ENCODE measurements at regions not wholly inside any gene's neighbourhood (a gene's known extent, or its start where the extent isn't known, plus 50 kb on each side); places are given as distances from the start of the nearest gene placed in this dataset.
"Not testable (repeated sequence)": the region's sequence is repeated elsewhere in the genome, so short reads cannot be mapped to it uniquely, and the experiment has no call there.

DNA sequence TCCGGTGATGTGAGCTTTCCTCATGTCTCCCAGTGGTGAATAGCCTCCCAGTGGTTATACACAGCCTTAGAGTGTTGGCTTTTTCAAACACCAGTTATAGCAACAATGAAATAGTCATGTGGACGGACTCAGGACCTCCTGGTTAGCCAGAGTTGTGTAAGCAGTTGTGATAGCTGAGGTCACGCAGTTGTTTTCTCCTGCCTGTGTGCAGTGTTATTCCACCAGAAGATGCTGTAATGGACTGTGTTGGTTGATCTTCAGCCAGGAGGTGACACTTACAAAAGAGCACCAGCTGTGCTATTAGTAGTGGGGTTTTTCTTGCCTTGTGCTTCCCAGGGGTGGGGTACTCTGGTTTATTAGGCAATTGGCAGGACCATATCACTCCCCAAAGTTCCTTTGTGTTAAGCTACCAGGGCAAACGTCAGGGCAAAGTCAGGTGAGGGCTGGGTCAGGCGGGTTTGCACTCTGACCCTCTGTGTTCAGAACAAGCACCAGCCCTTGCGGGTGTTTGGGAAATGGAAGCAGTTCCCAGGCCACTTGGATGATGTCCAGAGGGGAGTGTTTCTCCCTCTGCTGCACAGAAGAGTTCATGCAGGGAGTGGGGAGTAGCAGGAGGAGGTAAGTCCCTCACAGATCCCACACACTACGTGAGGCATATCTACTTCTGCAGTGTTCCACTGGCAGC is 252.6 kb downstream of the TMEM47 start:
- no peak for DNase-seq (ENCODE audit: low read depth)

DNA sequence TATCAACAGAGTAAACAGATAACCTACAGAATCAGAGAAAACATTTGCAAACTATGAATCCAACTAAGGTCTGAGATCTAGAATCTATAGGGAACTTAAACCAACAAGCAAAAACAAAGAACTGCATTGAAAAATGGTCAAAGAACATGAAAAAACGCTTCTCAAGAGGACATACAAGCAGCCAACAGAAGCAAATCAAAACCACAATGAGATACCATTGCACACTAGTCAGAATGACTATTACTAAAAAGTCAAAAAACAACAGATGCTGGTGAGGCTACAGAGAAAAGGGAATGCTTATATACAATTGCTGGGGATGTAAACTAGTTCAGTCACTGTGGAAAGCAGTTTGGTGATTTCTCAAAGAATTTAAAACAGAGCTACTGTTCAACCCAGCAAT is 255.7 kb downstream of the TMEM47 start:
- DNase-seq (ENCODE audit: low read depth), result no peak

- DNase-seq (ENCODE audit: low read depth), result peak; percentile 36
Observed at GRCh38 chrX:34382416-34382815, 250.3 kb upstream of the FAM47A start.

DNA sequence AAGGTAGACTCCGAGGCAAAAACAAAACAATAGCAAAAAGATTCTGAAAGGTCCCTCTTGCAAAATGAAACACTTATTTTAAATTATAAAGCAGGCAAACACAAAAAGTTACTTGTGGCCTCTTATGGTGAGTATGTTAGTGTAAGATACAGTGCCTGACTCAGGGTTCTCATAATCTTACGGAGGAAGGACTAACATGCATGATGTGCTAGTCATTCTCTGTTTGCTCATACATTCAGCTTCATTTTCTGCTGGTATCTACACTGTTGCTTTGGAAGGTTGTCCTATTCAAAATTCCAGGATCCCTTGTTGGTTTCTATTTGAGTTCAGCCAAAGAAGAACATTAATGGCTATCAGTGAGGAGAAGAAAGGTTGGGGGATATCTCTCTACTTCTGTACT is 249.1 kb upstream of the FAM47A start:
- no peak for DNase-seq (ENCODE audit: low read depth)

DNA sequence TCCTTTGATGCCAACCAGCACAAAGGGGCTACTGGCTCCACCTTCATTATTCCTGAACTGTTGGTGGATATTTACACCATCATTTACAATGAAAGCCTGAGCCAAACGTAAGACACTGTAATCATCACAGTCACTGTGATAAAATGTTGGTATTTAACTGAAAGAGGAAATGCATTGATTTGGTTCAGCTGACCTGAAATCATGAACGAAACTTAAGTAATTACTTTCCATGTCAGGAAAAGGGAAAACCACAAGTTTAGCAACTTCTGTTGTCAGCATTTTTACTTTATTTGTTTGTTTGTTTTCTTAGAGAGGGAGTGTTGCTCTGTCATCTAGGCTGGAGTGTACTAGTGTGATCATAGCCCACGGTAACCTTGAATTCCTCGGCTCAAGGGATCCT is 247.8 kb upstream of the FAM47A start:
- DNase-seq (ENCODE audit: low read depth), result peak; percentile 13

DNA sequence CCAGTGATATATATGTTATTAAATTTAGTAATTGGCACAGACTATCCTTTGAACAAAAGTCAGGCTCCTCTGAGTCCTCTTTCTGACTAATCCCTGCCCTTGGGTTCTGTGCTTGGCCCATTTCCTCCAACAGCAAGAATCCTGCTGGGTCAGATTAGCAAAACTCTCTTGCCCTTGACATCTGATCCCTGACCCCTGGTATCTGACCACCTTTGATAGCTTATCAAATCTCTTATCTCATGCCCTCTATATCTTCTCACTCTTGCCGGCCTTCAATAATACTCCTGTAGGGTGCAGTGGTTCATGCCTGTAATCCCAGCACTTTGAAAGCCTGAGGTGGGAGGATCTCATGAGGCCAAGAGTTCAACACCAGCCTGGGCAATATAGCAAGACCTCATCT is 245.5 kb upstream of the FAM47A start:
- no peak for DNase-seq (ENCODE audit: low read depth)

DNA sequence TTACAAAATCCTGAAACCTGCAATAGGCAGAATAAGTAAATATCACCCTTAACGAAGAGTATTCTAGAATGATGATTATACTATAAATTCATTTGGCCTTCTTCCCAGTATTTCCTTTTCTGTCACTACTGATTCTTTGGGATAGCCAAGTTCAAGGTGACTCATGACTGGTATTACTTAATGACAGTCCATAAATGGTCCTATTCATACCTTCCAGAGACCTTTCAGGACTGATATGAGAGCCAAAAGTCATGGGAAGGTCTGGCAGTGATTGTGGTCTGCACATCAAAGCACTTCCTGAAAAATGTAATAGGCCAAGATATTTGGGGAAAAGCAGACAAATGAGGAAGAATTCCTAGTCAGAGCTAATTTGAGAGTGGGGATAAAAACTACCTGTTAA is 239.6 kb upstream of the FAM47A start:
- DNase-seq (ENCODE audit: low read depth), result no peak

DNA sequence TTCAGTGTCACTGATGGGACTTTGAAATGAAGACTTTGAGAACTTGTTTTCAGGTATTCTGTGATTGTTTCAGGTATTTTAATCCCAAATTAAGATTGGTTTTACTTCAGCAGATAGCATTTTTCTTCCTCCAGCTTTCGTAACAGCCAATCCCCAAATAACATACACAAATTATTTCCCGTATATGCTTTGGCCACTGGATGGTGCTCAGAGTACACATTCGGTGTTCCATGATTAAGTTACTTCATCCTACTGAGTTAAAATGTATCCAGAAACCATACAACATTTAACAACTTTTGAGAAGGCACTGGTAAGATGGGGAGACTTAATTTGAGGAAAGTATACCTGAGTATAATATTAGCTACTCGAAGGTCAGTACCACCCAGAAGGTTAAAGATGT is 233.4 kb upstream of the FAM47A start:
- DNase-seq (ENCODE audit: low read depth), result no peak

DNA sequence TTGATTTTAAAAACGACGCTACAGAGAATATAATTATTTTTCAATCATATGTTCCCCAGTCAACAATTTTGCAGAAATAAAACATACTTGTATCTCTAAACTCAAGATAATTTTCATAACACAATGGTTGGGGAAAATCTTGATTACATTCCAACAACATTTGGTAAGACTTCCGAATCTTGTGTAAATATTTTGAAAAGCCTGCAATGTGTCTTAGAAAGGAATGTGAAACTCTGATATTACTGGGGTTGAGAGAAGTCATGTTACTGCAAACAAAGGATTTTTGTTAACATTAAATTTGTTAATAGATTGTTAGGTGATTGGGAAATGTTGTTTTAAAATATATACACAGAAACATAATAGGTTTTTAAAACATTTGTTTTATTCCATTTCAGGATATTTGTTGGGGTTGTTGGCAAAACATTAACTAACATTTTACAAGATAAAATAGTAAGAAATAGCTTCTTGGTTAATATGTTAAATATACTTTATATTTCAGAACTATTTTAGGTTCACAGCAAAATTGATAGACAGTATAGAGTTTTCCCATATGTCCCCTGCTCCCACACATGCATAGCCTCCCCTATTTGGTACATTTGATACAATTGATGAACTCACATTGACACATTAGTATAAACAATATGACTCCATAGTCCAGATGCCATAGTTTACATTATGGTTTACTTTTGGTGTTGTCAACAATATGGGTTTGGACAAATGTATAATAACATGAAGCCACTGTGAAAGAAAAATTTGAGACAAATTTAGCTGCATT is 218.6 kb upstream of the FAM47A start:
- no peak for DNase-seq (ENCODE audit: low read depth)

DNA sequence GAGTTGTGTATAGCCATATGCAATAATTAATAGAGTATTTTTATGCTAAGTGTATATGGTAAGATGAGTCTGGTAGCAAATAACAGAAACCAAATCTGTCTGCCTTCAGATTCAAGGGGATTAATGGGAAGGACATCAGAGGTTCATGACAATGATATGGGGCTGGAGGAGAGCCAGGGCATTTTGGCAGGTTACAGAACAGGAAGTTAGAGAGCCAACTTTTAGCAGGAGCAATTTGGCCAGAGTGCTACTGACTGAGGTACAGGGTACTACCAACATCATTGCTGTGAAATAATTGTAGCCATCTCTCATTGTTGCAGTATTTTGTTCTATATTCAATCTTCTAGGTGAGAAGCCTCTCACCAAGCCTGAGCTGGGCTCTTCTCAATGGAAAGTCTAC is 210.9 kb upstream of the FAM47A start:
- no peak for DNase-seq (ENCODE audit: low read depth)

DNA sequence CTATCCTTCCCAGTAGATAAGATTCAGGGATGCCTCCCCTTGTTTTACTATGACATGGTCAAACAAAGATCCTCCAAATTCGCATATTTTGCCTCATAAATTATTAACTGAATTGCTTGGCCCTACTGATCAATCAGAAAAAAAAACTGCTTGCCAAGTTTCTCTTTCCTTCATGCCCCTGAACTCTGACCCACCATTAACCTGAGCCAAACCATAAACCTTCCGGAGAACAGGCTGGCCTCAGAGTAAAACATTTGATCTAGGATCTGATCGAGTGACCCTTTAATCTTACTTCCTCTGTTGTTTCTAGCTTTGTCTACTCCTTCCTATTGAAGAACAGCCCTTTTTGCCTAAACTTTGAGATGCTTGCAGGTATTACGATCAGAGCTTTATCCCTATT is 209.7 kb upstream of the FAM47A start:
- DNase-seq (ENCODE audit: low read depth), result no peak

DNA sequence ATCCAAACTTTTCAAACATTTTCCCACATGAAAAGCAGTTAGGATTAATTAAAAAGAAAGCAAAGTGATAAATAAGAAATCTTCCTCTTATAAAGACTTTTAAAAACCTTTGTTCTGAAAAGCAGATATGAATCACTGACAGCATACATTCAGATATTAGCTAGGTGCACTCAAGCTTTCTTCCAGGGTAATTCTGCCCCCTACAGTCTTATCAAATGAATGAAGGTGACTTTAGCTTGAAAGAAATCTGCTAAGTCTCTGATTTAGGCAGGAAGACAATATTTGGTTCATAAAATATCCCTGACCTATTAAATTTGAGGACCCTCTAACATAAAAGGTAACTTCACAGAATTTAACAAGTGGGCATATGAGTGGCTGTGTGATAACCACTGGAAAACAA is 209.1 kb upstream of the FAM47A start:
- DNase-seq (ENCODE audit: low read depth), result no peak

DNA sequence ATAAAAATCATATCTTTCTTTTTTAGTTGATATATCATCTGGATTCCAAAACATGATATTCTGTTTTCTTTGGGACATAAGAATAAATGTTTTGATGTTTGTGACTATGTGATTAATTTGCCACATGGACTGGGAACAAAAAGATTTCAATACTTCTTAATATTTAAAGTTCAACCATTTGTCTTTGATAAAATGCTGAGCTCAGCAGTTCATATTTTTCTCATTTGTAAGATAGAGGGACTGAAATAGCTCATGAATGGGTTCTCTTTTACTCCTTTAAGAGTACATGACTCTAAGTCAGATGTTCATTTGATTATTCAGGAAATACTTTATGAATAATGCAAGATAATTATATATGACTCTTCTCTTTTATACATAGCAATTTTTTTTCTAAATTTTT is 205.9 kb upstream of the FAM47A start:
- DNase-seq (ENCODE audit: low read depth), result no peak

DNA sequence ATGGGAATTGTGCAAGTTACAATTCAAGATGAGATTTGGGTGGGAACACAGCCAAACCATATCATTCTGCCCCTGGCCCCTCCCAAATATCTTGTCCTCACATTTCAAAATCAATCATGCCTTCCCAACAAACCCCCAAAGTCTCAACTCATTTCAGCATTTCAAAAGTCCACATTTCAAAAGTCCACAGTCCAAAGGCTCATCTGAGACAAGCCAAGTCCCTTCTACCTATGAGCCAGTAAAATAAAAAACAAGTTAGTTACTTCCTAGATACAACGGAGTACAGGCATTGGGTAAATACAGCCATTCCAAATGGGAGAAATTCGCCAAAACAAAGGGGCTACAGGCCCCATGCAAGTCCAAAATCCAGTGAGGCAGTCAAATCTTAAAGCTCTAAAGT is 203.3 kb upstream of the FAM47A start:
- not testable (repeated sequence) for DNase-seq (ENCODE audit: low read depth)

GRCh38 chrX:34332334-34332733 is 200.2 kb upstream of the FAM47A start:
- no peak for DNase-seq (ENCODE audit: low read depth)

GRCh38 chrX:34325460-34325859 is 193.3 kb upstream of the FAM47A start:
- DNase-seq (ENCODE audit: low read depth), result no peak

- DNase-seq (ENCODE audit: low read depth), result not testable (repeated sequence)
Observed at GRCh38 chrX:34320424-34320823, 188.3 kb upstream of the FAM47A start.

GRCh38 chrX:34300871-34301270 is 168.8 kb upstream of the FAM47A start:
- no peak for DNase-seq (ENCODE audit: low read depth)

- no peak for DNase-seq (ENCODE audit: low read depth)
Observed at GRCh38 chrX:34299451-34299967, 167.4 kb upstream of the FAM47A start.

DNA sequence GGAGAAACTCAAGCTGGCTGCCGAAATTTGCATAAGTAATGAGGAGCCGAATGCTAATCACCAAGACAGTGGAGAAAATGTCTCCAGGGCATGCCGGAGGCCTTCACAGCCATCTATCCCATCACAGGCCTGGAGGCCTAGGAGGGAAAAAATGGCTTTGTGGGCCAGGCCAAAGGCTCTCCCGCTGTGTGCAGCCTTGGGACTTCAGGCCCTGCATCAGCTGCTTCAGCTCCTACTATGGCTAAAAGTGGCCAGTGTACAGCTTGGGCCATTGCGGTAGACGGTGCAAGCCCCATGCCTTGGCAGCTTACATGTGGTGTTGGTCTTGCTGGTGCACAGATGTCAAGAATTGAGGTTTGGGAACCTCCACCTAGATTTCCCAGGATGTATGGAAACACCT is 162.6 kb upstream of the FAM47A start:
- DNase-seq (ENCODE audit: low read depth), result no peak

DNA sequence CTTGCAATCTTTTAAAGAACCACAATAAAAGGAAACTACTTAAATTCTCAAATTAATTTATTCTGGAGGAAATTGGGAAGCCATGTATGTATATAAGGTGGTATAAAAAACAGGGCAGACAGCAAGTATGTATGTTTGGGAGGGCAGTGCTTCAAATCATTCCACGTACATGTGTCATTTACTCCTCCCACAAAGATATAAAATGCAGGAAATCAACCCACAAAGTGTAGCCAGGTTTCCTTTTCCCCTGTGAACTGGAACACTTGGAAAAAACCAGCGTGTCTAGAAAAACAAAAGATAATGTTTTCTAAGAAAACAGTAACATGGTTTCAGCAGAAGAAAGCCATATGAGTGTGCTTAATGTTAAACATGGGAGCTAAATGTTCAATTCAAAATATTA is 156.7 kb upstream of the FAM47A start:
- no peak for DNase-seq (ENCODE audit: low read depth)

- DNase-seq (ENCODE audit: low read depth), result no peak
Observed at GRCh38 chrX:34279866-34280560, 147.9 kb upstream of the FAM47A start.

DNA sequence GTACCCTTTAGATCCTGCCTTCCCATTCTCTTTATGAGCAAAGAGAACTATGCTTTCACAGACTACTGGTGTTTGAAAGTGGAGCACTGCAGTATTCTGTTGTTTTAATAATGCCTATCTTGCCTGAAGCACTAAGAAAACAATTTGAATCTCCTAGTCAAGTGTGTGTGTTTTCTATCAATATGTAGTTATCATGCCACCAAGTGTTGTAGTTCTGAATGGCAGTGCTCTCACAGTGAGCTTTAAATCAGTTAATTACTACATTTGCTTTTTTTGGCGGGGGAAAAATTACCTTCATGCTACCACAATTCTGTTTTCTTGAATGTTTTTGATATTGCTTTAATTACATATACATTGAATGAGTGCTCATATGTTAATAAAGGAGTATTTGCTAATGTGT is 143.6 kb upstream of the FAM47A start:
- no peak for DNase-seq (ENCODE audit: low read depth)
